ENCODE measurements at regions not wholly inside any gene's neighbourhood (a gene's known extent, or its start where the extent isn't known, plus 50 kb on each side); places are given as distances from the start of the nearest gene placed in this dataset.

DNA sequence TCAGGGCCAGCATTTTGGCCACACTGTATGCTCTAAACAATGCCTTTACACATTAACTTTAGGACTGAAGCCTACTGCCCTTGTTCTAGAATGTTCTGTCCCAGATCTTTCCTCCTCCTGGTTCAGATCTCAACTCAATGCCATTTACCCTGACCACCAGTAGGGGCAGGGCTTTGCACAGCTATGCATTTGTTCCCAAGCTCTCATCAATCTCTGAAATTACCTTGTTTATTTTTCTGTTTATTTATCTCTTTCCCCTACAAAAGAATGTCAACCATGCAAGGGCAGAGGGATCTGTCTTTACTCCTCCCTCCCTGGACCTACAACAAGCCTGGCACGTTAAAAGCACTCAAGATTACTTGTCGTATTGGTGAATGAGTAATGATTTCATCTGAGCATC, 612.9 kb downstream of the BNC2 start:
- H3K9me3 ChIP-seq = no peaks in the 10 kb centered on the region

GRCh38 chr9:16258191-16258590, 612.3 kb downstream of the BNC2 start:
- no peak overlapping the region for H3K4me3 ChIP-seq
- no peaks in the 10 kb centered on the region for H3K27me3 ChIP-seq (ENCODE audit: low read depth)
- H3K36me3 ChIP-seq (replicated peaks) = no peaks in the 10 kb centered on the region
- in situ Hi-C loops (cut with MboI; ENCODE audit: low sequenced_read_pairs) = no loop called here
- no peaks in the 10 kb centered on the region; the same call in 1 of the 2 replicates for H3K4me1 ChIP-seq
- H3K9me3 ChIP-seq = no peaks in the 10 kb centered on the region
- DNase-seq (ENCODE audit: low spot score in 2 of 2) = no peak

More for the DNA sequence above, 612.9 kb downstream of the BNC2 start:
- peaks cover 3% of the 10 kb centered on the region for H3K4me1 ChIP-seq
- no peak overlapping the region for H3K4me3 ChIP-seq
- in situ Hi-C loops (cut with MboI; ENCODE audit: low sequenced_read_pairs) = no loop called here
- no peak for DNase-seq (ENCODE audit: low spot score in 2 of 2)
- H3K27me3 ChIP-seq (ENCODE audit: low read depth) = no peaks in the 10 kb centered on the region
- H3K36me3 ChIP-seq (replicated peaks) = no peaks in the 10 kb centered on the region

GRCh38 chr9:16258708-16259107, 611.8 kb downstream of the BNC2 start:
- Histone ChIP-seq H3K4me3 (no peak overlapping the region), H3K9me3 (no peaks in the 10 kb centered on the region), H3K27me3 (ENCODE audit: low read depth) (no peaks in the 10 kb centered on the region), H3K36me3 (replicated peaks) (no peaks in the 10 kb centered on the region), H3K4me1 (no peaks in the 10 kb centered on the region)
- in situ Hi-C loops (cut with MboI; ENCODE audit: low sequenced_read_pairs) = no loop called here
- DNase-seq (ENCODE audit: low spot score in 2 of 2) = no peak

DNA sequence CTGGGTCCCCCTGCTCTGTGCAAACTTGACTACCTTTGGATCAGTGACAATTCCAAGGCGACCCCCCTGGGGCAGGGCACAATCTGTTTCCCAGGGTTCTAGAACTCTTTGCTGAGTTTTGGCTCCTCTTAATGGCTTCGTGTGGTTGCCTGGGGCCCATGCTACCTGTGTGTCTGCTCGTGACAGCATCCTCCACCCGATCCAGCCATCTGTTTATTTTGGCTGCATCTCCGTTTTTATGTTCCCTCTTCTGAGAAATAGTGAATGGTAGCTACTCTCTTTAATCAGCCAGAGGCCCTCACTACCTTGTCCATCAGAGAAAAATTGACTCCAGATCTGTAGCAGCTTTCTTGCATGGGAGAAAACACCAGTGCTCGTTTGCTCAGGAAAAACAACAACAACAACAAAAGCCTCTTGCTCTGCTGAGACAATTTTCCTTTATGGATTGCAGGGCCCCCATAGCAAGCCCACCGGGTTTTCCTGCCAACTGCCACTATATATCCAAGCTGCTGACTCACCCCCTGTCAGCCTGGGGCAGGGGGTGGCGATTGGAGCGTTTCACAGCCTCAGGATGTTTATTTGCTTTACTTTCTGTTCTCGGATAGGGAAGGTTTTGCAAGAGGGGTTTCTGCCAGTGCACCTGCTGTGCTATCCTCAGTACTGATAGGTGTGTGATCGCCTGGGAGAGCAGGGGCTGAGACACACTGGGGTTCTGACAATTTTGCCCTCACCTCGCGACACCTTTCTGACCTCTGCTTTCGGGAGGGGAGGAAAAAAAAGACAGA, 607.8 kb downstream of the BNC2 start:
- no peak overlapping the region for H3K4me3 ChIP-seq
- no peaks in the 10 kb centered on the region for H3K9me3 ChIP-seq
- H3K4me1 ChIP-seq = no peaks in the 10 kb centered on the region
- no peaks in the 10 kb centered on the region for H3K36me3 ChIP-seq (replicated peaks)
- H3K27me3 ChIP-seq (ENCODE audit: low read depth) = no peaks in the 10 kb centered on the region
- no peak for DNase-seq (ENCODE audit: low spot score in 2 of 2)
- in situ Hi-C loops (cut with MboI; ENCODE audit: low sequenced_read_pairs) = no loop called here

- no peak for DNase-seq (ENCODE audit: low spot score in 2 of 2)
- Histone ChIP-seq H3K4me1 (no peaks in the 10 kb centered on the region), H3K9me3 (no peaks in the 10 kb centered on the region), H3K27me3 (ENCODE audit: low read depth) (no peaks in the 10 kb centered on the region), H3K4me3 (no peak overlapping the region), H3K36me3 (replicated peaks) (no peaks in the 10 kb centered on the region)
- in situ Hi-C loops (cut with MboI; ENCODE audit: low sequenced_read_pairs) = no loop called here
Measured at GRCh38 chr9:16265688-16266087, 604.8 kb downstream of the BNC2 start.

GRCh38 chr9:16266648-16267276, 603.7 kb downstream of the BNC2 start:
- no peaks in the 10 kb centered on the region for H3K36me3 ChIP-seq (replicated peaks)
- no peaks in the 10 kb centered on the region for H3K27me3 ChIP-seq (ENCODE audit: low read depth)
- H3K4me1 ChIP-seq = no peaks in the 10 kb centered on the region
- H3K9me3 ChIP-seq = no peaks in the 10 kb centered on the region
- in situ Hi-C loops (cut with MboI; ENCODE audit: low sequenced_read_pairs) = no loop called here
- peak in 1 of 2 experiments; percentile 21 for DNase-seq (ENCODE audit: low spot score in 2 of 2)
- H3K4me3 ChIP-seq = no peak overlapping the region

DNA sequence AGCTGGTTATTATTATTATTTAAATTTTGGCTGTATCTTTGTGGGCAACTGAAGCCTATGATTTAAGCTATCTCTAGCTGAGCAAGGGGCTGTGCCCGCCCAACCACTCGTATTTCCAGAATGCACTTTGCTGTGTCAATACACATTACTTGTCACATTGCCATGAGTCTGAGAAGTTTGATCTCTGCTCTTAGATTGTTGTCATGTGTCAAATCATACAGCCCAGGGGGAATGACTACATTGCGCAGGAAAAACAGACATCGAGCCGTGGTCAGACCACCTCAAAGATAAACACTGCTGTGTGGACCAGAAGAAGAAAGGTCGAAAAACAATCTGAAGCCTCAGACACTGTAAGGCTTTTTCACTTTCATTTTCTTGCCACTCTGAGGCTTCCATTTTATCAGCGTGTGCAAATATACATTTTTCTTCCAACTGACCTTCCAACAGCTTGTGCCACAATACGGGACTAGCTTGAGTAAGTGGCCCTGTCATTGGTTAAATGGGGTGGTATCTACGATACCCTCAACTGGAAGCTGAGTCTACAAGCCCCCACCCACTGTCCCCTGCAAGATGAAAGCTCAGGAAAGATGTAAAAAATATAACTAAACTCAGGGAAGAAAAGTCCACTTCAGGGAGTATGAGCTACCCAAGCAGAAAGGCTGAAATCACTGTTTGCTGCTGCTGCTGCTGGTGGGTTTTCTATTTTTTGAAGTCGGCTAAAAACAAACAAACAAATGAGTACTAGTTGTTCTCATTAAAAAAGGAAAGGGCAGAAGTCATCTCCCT, 603.0 kb downstream of the BNC2 start:
- H3K4me1 ChIP-seq = no peaks in the 10 kb centered on the region
- in situ Hi-C loops (cut with MboI; ENCODE audit: low sequenced_read_pairs) = no loop called here
- no peaks in the 10 kb centered on the region for H3K27me3 ChIP-seq (ENCODE audit: low read depth)
- H3K9me3 ChIP-seq = no peaks in the 10 kb centered on the region
- no peaks in the 10 kb centered on the region for H3K36me3 ChIP-seq (replicated peaks)
- no peak for DNase-seq (ENCODE audit: low spot score in 2 of 2)
- H3K4me3 ChIP-seq = no peak overlapping the region

DNA sequence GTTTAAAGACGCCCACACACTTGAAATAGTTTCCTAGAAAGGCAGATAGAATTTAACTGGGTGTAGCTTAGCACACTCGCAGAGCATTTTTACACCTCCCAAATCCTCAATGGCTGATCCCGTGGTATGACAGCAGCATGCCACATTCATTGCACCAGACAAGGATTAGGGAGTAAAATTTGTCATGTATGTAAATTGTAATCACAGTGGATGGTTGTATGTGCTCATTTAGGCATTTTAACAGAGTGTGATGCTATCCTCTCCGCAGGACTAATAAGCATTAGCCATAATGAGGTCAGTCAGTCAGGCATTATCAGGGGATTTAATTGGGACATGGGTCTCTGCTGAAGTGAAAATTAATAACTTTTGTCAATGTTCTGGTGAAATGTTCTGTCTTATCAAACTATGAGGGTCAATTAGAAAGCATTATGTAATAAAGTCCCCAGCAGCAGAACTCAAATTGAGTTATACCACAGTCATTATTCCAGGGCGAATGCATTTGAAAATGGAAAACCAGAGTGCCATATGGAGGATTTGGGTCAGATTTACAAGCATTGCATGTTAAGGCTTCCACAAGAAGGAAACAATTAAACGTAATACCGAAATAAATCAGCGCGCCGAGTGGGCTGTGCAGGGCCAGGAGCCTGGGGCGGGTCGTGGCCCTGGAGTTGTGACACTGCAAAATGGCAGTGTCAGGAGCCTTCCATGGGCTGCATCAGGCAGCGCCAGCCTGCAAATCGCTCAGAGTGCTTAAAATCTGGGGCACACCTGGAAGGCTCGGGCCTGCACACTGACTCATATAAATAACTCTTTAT, 602.2 kb downstream of the BNC2 start:
- Histone ChIP-seq H3K4me1 (no peaks in the 10 kb centered on the region), H3K27me3 (ENCODE audit: low read depth) (no peaks in the 10 kb centered on the region), H3K36me3 (replicated peaks) (no peaks in the 10 kb centered on the region), H3K4me3 (no peak overlapping the region), H3K9me3 (no peaks in the 10 kb centered on the region)
- DNase-seq (ENCODE audit: low spot score in 2 of 2) = no peak
- in situ Hi-C loops (cut with MboI; ENCODE audit: low sequenced_read_pairs) = no loop called here

DNA sequence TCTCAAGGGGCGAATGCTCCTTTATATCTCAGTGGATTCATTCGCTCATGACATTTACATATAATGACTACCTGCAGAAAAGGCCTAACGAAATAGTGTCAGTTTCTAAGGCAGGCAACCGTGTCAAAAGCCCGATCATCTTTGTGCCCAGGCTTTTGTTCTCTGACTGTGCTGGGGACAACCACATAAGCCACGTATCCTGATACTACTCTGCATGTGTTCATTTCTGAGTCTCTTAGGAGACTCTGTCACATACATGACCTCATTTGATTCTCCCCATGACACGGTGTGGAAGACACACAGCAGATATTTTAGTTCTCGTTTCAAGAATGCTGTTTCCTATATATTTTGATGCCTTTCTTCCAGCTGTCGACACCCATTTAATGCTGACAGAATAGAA, 598.5 kb downstream of the BNC2 start:
- no peaks in the 10 kb centered on the region for H3K27me3 ChIP-seq (ENCODE audit: low read depth)
- no peaks in the 10 kb centered on the region for H3K9me3 ChIP-seq
- no peaks in the 10 kb centered on the region for H3K4me1 ChIP-seq
- in situ Hi-C loops (cut with MboI; ENCODE audit: low sequenced_read_pairs) = no loop called here
- no peak for DNase-seq (ENCODE audit: low spot score in 2 of 2)
- no peak overlapping the region for H3K4me3 ChIP-seq
- H3K36me3 ChIP-seq (replicated peaks) = no peaks in the 10 kb centered on the region

DNA sequence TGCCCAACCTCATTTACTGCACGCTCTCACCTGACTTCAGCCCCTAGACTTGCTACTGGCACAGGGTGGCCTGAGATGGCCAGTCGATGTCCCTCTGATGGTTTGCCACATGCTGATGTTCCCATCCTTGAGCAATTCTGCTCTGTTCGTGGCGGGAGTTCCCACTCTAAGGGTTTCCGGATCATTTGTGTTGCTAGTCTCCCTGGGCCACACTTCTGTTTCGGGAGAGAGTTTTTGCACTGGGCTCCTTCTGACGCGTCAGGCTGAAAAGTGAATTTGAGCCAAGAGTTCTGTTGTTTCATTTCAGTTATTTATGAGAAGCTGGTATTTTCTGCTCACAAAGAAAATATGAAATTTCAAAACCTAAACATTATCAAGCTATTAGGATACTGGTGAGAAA, 597.7 kb downstream of the BNC2 start:
- Histone ChIP-seq H3K4me3 (no peak overlapping the region), H3K9me3 (no peaks in the 10 kb centered on the region), H3K4me1 (no peaks in the 10 kb centered on the region), H3K36me3 (replicated peaks) (no peaks in the 10 kb centered on the region), H3K27me3 (ENCODE audit: low read depth) (no peaks in the 10 kb centered on the region)
- in situ Hi-C loops (cut with MboI; ENCODE audit: low sequenced_read_pairs) = no loop called here
- DNase-seq (ENCODE audit: low spot score in 2 of 2) = no peak

GRCh38 chr9:16275795-16276624, 594.5 kb downstream of the BNC2 start:
- H3K27me3 ChIP-seq (ENCODE audit: low read depth) = no peaks in the 10 kb centered on the region
- no peak overlapping the region for H3K4me3 ChIP-seq
- no peak for DNase-seq (ENCODE audit: low spot score in 2 of 2)
- no peaks in the 10 kb centered on the region for H3K4me1 ChIP-seq
- H3K9me3 ChIP-seq = no peaks in the 10 kb centered on the region
- in situ Hi-C loops (cut with MboI; ENCODE audit: low sequenced_read_pairs) = no loop called here
- no peaks in the 10 kb centered on the region for H3K36me3 ChIP-seq (replicated peaks)

DNA sequence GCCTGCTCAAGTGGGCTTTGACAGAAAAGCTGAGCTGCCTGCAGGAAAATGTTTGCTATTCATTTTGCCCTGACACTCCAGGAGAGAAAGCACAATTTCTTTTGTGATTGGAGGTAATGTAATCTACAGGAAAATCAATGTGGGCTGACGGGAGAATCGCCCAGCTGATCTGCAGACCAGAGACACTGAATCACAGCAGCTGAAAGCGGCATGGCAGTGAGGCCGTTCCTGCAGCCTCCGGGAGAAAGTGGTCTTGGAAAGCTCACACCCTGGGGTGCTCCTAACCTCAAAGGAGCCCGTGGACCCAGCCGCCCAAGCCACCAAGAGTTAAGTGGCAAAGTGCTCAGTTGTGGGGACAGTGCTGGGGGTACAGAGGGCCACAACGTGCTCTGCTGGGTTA, 593.6 kb downstream of the BNC2 start:
- H3K36me3 ChIP-seq (replicated peaks) = no peaks in the 10 kb centered on the region
- H3K9me3 ChIP-seq = no peaks in the 10 kb centered on the region
- no peaks in the 10 kb centered on the region for H3K27me3 ChIP-seq (ENCODE audit: low read depth)
- no peaks in the 10 kb centered on the region for H3K4me1 ChIP-seq
- in situ Hi-C loops (cut with MboI; ENCODE audit: low sequenced_read_pairs) = no loop called here
- DNase-seq (ENCODE audit: low spot score in 2 of 2) = no peak
- H3K4me3 ChIP-seq = no peak overlapping the region

- Histone ChIP-seq H3K4me3 (no peak overlapping the region), H3K4me1 (no peaks in the 10 kb centered on the region), H3K27me3 (ENCODE audit: low read depth) (no peaks in the 10 kb centered on the region), H3K36me3 (replicated peaks) (no peaks in the 10 kb centered on the region), H3K9me3 (no peaks in the 10 kb centered on the region)
- in situ Hi-C loops (cut with MboI; ENCODE audit: low sequenced_read_pairs) = no loop called here
- no peak for DNase-seq (ENCODE audit: low spot score in 2 of 2)
Measured at GRCh38 chr9:16277471-16277960, 593.0 kb downstream of the BNC2 start.
